Thymus (tissue), 11 donors: ENCODE measurements at regions not wholly inside any gene's neighbourhood (a gene's known extent, or its start where the extent isn't known, plus 50 kb on each side); places are given as distances from the start of the nearest gene placed in this dataset.

Experiments
- DNase-seq, 9 donors: peaks; one replicate each; pipeline ENCODE4 v3.0.0-alpha.2; 2013; ENCODE audit warnings: low spot score in 9 of 9, low read depth in 6 of 9, missing footprints in 1 of 9
- H3K27ac ChIP-seq, 2 donors: one replicate each; pipeline ENCODE4 v1.5.1; 2013; ENCODE audit warnings: control low read depth in 1 of 2, low read depth in 1 of 2, low read length in 1 of 2, mild to moderate bottlenecking in 1 of 2, moderate library complexity in 1 of 2
- H3K27me3 ChIP-seq, 2 donors: one replicate each; pipeline ENCODE4 v1.5.1; 2013; ENCODE audit warnings: low read length in 1 of 2; ENCODE audit not compliant: control insufficient read depth in 2 of 2, insufficient read depth in 1 of 2
- H3K36me3 ChIP-seq, 2 donors: one replicate each; pipeline ENCODE4 v1.5.1; 2013; ENCODE audit warnings: low read length in 1 of 2, mild to moderate bottlenecking in 1 of 2, moderate library complexity in 1 of 2; ENCODE audit not compliant: control insufficient read depth in 2 of 2, insufficient read depth in 2 of 2
- H3K4me1 ChIP-seq, 2 donors: one replicate each; pipeline ENCODE4 v1.5.1; 2013; ENCODE audit warnings: low read length in 2 of 2; ENCODE audit not compliant: control insufficient read depth in 2 of 2, insufficient read depth in 2 of 2
- H3K4me3 ChIP-seq, 2 donors: one replicate each; pipeline ENCODE4 v1.5.1; 2013; ENCODE audit warnings: low read length in 2 of 2, control low read depth in 1 of 2, mild to moderate bottlenecking in 1 of 2
- H3K9me3 ChIP-seq, 2 donors: one replicate each; pipeline ENCODE4 v1.5.1; 2013; ENCODE audit warnings: low read length in 1 of 2, mild to moderate bottlenecking in 1 of 2; ENCODE audit not compliant: control insufficient read depth in 2 of 2, insufficient read depth in 1 of 2
- WGBS: extraction: QIAGEN DNeasy Blood & Tissue Kit; methylation state at CpG from one replicate; pipeline ENCODE4 v1.1.7; 2013; 5-methylcytosine and 5-hydroxymethylcytosine counted together
- donor health status: healthy.

GRCh38 chr3:10600296-10600714 is 94.9 kb upstream of the ATP2B2 start:
- H3K27ac ChIP-seq: no peak overlapping the region
- H3K4me1 ChIP-seq: peaks cover 3 to 20% of the 10 kb centered on the region in 2 donors
- H3K9me3 ChIP-seq: no peaks in the 10 kb centered on the region
- no peak overlapping the region for H3K4me3 ChIP-seq
- DNase-seq: no peak
- 84% methylated on average over 8 of the region's 8 CpGs for WGBS
- peaks cover 3 to 48% of the 10 kb centered on the region in 2 donors for H3K27me3 ChIP-seq
- H3K36me3 ChIP-seq: no peaks in the 10 kb centered on the region

- Histone ChIP-seq H3K4me1 (peaks cover 3 to 20% of the 10 kb centered on the region in 2 donors), H3K27me3 (peaks cover 3 to 50% of the 10 kb centered on the region in 2 donors), H3K27ac (no peak overlapping the region), H3K9me3 (no peaks in the 10 kb centered on the region), H3K36me3 (no peaks in the 10 kb centered on the region), H3K4me3 (no peak overlapping the region)
- no peak for DNase-seq
- 92% methylated on average over 5 of the region's 5 CpGs for WGBS
Measured at GRCh38 chr3:10600726-10601125, 95.3 kb upstream of the ATP2B2 start.

DNA sequence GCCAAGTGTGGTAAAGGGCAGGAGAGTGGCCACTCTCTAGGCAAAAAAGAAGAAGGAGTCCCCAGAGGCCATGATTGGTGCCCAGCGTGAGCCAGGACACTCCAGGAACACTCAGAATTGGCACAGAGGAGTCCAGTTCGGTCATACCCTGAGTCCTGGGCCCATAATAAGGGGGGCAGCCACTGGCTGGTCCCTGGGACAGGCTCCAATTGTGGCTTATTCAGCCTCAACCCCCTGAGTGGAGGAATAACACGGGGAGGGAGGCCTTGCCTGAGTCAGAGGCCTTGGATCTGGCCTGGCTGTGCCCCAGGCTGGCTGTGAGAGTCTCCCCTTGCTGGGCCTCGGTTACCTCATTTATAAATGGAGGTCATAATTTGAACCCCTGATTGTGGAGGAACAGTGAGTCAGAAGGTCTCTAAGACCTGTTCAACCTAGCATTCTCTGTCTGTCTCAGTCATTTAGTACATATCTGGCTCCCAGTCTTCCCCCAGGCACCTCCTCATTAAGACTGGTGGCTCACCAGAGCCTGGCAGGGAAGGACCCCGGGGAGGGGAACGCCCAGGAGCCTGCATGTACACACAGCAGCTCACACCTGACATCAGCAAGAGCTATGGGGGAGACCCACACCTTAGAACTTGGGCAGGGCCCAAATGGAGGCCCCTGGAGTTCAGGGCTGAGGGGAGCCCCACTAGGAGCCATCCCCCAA is 95.9 kb upstream of the ATP2B2 start:
- H3K9me3 ChIP-seq: no peaks in the 10 kb centered on the region
- no peak overlapping the region for H3K4me3 ChIP-seq
- peaks cover 3 to 20% of the 10 kb centered on the region in 2 donors for H3K4me1 ChIP-seq
- H3K36me3 ChIP-seq: no peaks in the 10 kb centered on the region
- H3K27ac ChIP-seq: no peak overlapping the region
- DNase-seq: no peak
- WGBS: 88% methylated on average over 6 of the region's 6 CpGs
- H3K27me3 ChIP-seq: peaks cover 3 to 55% of the 10 kb centered on the region in 2 donors

DNA sequence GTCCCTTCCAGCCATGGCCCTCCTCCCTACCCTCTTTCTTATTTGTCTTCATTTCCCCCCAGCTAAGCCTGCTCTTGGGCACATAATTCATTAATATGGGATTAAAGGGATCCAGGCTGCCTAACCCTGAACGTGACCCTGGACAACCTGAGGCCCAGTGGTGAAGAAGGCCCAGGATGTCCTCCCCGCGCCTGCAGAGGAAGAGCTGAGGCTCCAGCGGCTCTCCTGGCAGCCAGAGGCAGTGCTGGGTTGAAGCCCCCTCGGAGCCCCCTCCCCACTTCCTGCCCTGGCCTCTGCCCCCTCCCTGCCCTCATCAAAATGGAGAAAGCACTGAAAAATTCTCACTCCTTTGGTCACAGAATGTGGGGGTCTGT is 96.5 kb upstream of the ATP2B2 start:
- Histone ChIP-seq H3K4me1 (peaks cover 3 to 20% of the 10 kb centered on the region in 2 donors), H3K9me3 (no peaks in the 10 kb centered on the region), H3K27ac (no peak overlapping the region), H3K4me3 (no peak overlapping the region), H3K27me3 (peaks cover 2 to 56% of the 10 kb centered on the region in 2 donors), H3K36me3 (no peaks in the 10 kb centered on the region)
- no peak for DNase-seq
- 65% methylated on average over 5 of the region's 5 CpGs for WGBS

- Histone ChIP-seq H3K4me3 (no peak overlapping the region), H3K27ac (no peak overlapping the region), H3K36me3 (no peaks in the 10 kb centered on the region), H3K27me3 (peaks cover 2 to 55% of the 10 kb centered on the region in 2 donors), H3K9me3 (no peaks in the 10 kb centered on the region), H3K4me1 (peaks cover 3 to 20% of the 10 kb centered on the region in 2 donors)
- 95% methylated on average over 7 of the region's 7 CpGs for WGBS
- no peak for DNase-seq
Measured at GRCh38 chr3:10602271-10602670, 96.9 kb upstream of the ATP2B2 start.

GRCh38 chr3:10602769-10603768 is 97.7 kb upstream of the ATP2B2 start:
- H3K27me3 ChIP-seq: peaks cover 2 to 58% of the 10 kb centered on the region in 2 donors
- peak; percentile 40 to 88 (median 61) for DNase-seq
- no peak overlapping the region for H3K27ac ChIP-seq
- peaks cover 3 to 20% of the 10 kb centered on the region in 2 donors for H3K4me1 ChIP-seq
- 52% methylated on average over 15 of the region's 15 CpGs for WGBS
- H3K36me3 ChIP-seq: no peaks in the 10 kb centered on the region
- no peaks in the 10 kb centered on the region for H3K9me3 ChIP-seq
- no peak overlapping the region for H3K4me3 ChIP-seq

- peaks cover 2 to 30% of the 10 kb centered on the region in 2 donors for H3K27me3 ChIP-seq
- peaks cover 2 to 15% of the 10 kb centered on the region in 2 donors for H3K9me3 ChIP-seq
- 68% methylated on average over 13 of the region's 13 CpGs for WGBS
- H3K4me3 ChIP-seq: no peak overlapping the region
- H3K36me3 ChIP-seq: no peaks in the 10 kb centered on the region
- no peak for DNase-seq
- H3K27ac ChIP-seq: no peak overlapping the region
- peaks cover 0 to under 1% of the 10 kb centered on the region in 2 donors for H3K4me1 ChIP-seq
Measured at GRCh38 chr3:10609134-10609533, 103.7 kb upstream of the ATP2B2 start.

DNA sequence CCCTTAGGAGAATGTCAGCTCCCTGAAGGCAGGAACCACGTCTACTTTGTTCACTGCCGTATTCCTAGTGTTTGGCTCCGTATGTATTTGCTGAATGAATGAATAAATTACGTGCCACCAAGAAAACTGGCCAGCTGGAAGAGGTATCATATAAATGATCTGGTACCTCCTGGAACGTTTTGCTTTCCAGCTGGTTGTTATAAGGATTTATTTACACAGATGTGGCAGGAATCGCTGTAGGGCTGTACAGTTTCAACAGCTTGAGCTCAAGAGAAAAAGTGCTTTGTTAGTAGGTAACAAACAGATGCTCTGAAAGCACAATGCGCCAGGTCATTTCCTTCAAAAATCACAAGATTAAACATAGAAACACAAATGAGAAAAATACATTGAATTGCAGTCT is 108.8 kb upstream of the ATP2B2 start:
- H3K27ac ChIP-seq: no peak overlapping the region
- H3K36me3 ChIP-seq: no peaks in the 10 kb centered on the region
- H3K4me3 ChIP-seq: no peak overlapping the region
- peaks cover 2 to 15% of the 10 kb centered on the region in 2 donors for H3K9me3 ChIP-seq
- no peaks in the 10 kb centered on the region for H3K4me1 ChIP-seq
- 87% methylated on average over 7 of the region's 7 CpGs for WGBS
- DNase-seq: no peak
- peaks cover 0 to 2% of the 10 kb centered on the region in 2 donors for H3K27me3 ChIP-seq

DNA sequence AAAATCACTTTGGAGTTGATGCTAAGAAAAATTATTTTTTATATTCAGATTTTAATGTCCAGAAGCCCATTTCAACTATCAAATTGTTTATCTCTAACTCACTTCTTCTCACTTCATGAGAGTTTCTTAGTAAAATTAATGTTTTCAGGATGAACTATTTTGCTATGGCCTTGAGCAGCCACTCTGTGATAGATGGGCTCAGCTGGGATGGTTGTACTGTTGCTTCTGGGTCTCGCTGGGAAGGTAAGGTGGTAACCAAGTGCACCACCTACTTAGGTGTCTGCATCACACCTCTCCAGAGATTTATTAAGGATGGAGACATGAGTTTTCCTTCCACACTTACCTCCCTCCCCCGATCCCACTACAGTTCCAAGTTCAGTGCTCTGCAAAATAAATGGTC is 110.3 kb upstream of the ATP2B2 start:
- H3K27ac ChIP-seq: no peak overlapping the region
- WGBS: 96% methylated on average over 2 of the region's 2 CpGs
- no peak overlapping the region for H3K4me3 ChIP-seq
- H3K27me3 ChIP-seq: peaks cover 0 to 2% of the 10 kb centered on the region in 2 donors
- DNase-seq: no peak
- H3K9me3 ChIP-seq: peaks cover 2 to 15% of the 10 kb centered on the region in 2 donors
- no peaks in the 10 kb centered on the region for H3K36me3 ChIP-seq
- no peaks in the 10 kb centered on the region for H3K4me1 ChIP-seq
